OCI-LY3 (cell line): ENCODE measurements at regions not wholly inside any gene's neighbourhood (a gene's known extent, or its start where the extent isn't known, plus 50 kb on each side); places are given as distances from the start of the nearest gene placed in this dataset.

Experiments used
- CTCF ChIP-seq: fragments of 200-600, 300-600 bp; sonication (generic); IDR thresholded peaks from 2 replicates; pipeline ENCODE4 v1.5.1; 2014; ENCODE audit warnings: antibody characterized with exemption, low read length, low read depth
- EZH2phosphoT487 ChIP-seq: fragments of 200-600 bp; shearing (Covaris generic); IDR thresholded peaks from 2 replicates; pipeline ENCODE4 v1.6.1; 2018; ENCODE audit warnings: antibody characterized with exemption, mixed run types, low read depth

- TF ChIP-seq CTCF (no peak), EZH2phosphoT487 (no peak)
These were observed 458.5 kb downstream of the TFEC start for GRCh38 chr7:115572111-115572510.
